GM12878 (cell line): ENCODE measurements at regions not wholly inside any gene's neighbourhood (a gene's known extent, or its start where the extent isn't known, plus 50 kb on each side); places are given as distances from the start of the nearest gene placed in this dataset.

Source experiments
- ATAC-seq: fragments of 200-7000 bp; cut with Tn5 transposase; 3 replicates; pipeline ENCODE4 v1.9.1; 2020; ENCODE audit warnings: mild to moderate bottlenecking, moderate library complexity
- BruUV-seq: library from RNA; stranded (reverse); fragments of 400-500 nt; replicated peaks from 2 replicates; lab custom pipeline; 2021; lab: Mats Ljungman, UMichigan
- CTCF ChIA-PET: fragments of 300-600 bp; sonication (Branson Sonifier 250); formaldehyde crosslinking; extraction: SDS; loops from one replicate; lab custom pipeline; 2021; ENCODE audit warnings: inconsistent platforms; lab: Yijun Ruan, JAX
- POLR2A ChIA-PET: fragments of 350-600 bp; formaldehyde crosslinking; extraction: SDS; loops from one replicate; lab custom pipeline; 2021; ENCODE audit warnings: inconsistent platforms; lab: Charles Lee
- RAD21 ChIA-PET: fragments of 300-600 bp; sonication (Branson Sonifier 250); formaldehyde crosslinking; loops from one replicate; lab custom pipeline; 2023; ENCODE audit warnings: antibody characterized with exemption; ENCODE audit not compliant: unreplicated experiment; lab: Charles Lee
- SMC1A ChIA-PET: fragments of 300-600 bp; sonication (Branson Sonifier 250); formaldehyde crosslinking; loops from one replicate; lab custom pipeline; 2023; ENCODE audit not compliant: unreplicated experiment, uncharacterized antibody; lab: Charles Lee
- DNase-seq: peaks from one replicate; pipeline ENCODE4 v3.0.0-alpha.2; 2011; ENCODE audit warnings: low read depth, low spot score
- FAIRE-seq: peaks from 3 replicates; lab custom pipeline; 2011; peaks lifted over from hg19 to GRCh38; lab: Jason Lieb, UNC
- H2AFZ ChIP-seq: 2 replicates; pipeline ENCODE4 v1.6.0; 2011; ENCODE audit warnings: low read depth, low read length, control low read depth; ENCODE audit not compliant: control insufficient read depth
- H3K27ac ChIP-seq: 2 replicates; pipeline ENCODE4 v1.5.1; 2011; ENCODE audit warnings: control low read depth; ENCODE audit not compliant: control insufficient read depth, insufficient read depth
- H3K27me3 ChIP-seq, 2 experiments: replicated peaks in 1 of 2; 2 replicates each; pipeline versions ENCODE4 v1.6.0 to v1.6.1; 2011; ENCODE audit warnings: low read length in 1 of 2; ENCODE audit not compliant: control insufficient read depth in 2 of 2, insufficient read depth in 2 of 2
- H3K36me3 ChIP-seq, 2 experiments: 2 replicates each; pipeline ENCODE4 v1.5.1; 2011; ENCODE audit warnings: low read length in 1 of 2; ENCODE audit not compliant: control insufficient read depth in 2 of 2, insufficient read depth in 2 of 2
- H3K4me1 ChIP-seq: 2 replicates; pipeline ENCODE4 v1.6.1; 2011; ENCODE audit warnings: mild to moderate bottlenecking, low read length, moderate library complexity, mixed read lengths; ENCODE audit not compliant: control insufficient read depth, insufficient read depth
- H3K4me2 ChIP-seq: 2 replicates; pipeline ENCODE4 v1.6.0; 2011; ENCODE audit warnings: control low read depth; ENCODE audit not compliant: control insufficient read depth, insufficient read depth
- H3K4me3 ChIP-seq: fragments of 200-600 bp; sonication (generic); 2 replicates; pipeline ENCODE4 v1.5.1; 2016
- H3K79me2 ChIP-seq: 2 replicates; pipeline ENCODE4 v1.6.0; 2011; ENCODE audit warnings: low read length; ENCODE audit not compliant: control insufficient read depth, insufficient read depth
- H3K9ac ChIP-seq: 2 replicates; pipeline ENCODE4 v1.8.0; 2011; ENCODE audit warnings: low read length, control low read depth, mixed read lengths; ENCODE audit not compliant: control insufficient read depth, insufficient read depth
- H3K9me3 ChIP-seq: replicated peaks from 3 replicates; pipeline ENCODE4 v1.5.1; 2011; ENCODE audit warnings: mild to moderate bottlenecking, low read length; ENCODE audit not compliant: control insufficient read depth, insufficient read depth
- H4K20me1 ChIP-seq: 2 replicates; pipeline ENCODE4 v1.6.0; 2011; ENCODE audit not compliant: control insufficient read depth, insufficient read depth
- CBFB ChIP-seq: IDR thresholded peaks from 2 replicates; pipeline ENCODE4 v1.6.1; 2016; ENCODE audit warnings: antibody characterized with exemption, low read depth
- ETV6 ChIP-seq, 2 experiments: fragments of 450-650 bp in 1 of 2; IDR thresholded peaks in 1 of 2; conservative IDR thresholded peaks in 1 of 2; 2 replicates each; pipeline ENCODE4 v1.6.1; 2014; ENCODE audit warnings: antibody characterized with exemption in 1 of 2, borderline replicate concordance in 1 of 2, low read depth in 1 of 2, mild to moderate bottlenecking in 1 of 2, moderate library complexity in 1 of 2
- MEF2A ChIP-seq: IDR thresholded peaks from 2 replicates; pipeline ENCODE4 v1.6.1; 2011; ENCODE audit warnings: low read depth, mild to moderate bottlenecking, low read length, moderate library complexity; ENCODE audit not compliant: insufficient read depth
- MTA2 ChIP-seq: fragments of 450-650 bp; IDR thresholded peaks from 2 replicates; pipeline ENCODE4 v1.6.1; 2016; ENCODE audit warnings: low read depth, mild to moderate bottlenecking, moderate library complexity
- MYC ChIP-seq: IDR thresholded peaks from 2 replicates; pipeline ENCODE4 v1.6.1; 2011; ENCODE audit warnings: mild to moderate bottlenecking, low read length, moderate library complexity, inconsistent platforms; ENCODE audit not compliant: insufficient read depth, insufficient replicate concordance, insufficient read length, severe bottlenecking
- RB1 ChIP-seq: fragments of 450-650 bp; formaldehyde crosslinking; IDR thresholded peaks from 2 replicates; pipeline ENCODE4 v1.6.1; 2017; ENCODE audit warnings: mild to moderate bottlenecking, borderline replicate concordance
- SRF ChIP-seq, 2 experiments: IDR thresholded peaks; 2 replicates each; pipeline ENCODE4 v1.6.1; 2011; ENCODE audit warnings: low read depth in 2 of 2, low read length in 2 of 2, mild to moderate bottlenecking in 1 of 2, moderate library complexity in 1 of 2
- STAT3 ChIP-seq: IDR thresholded peaks from 2 replicates; pipeline ENCODE4 v1.6.1; 2011; ENCODE audit warnings: low read depth, low read length, improper control_type of control experiment
- ZNF207 ChIP-seq: fragments of 450-650 bp; IDR thresholded peaks from 2 replicates; pipeline ENCODE4 v1.6.1; 2014; ENCODE audit warnings: antibody characterized with exemption, mild to moderate bottlenecking, borderline replicate concordance
- WGBS: methylation state at CpG from one replicate; pipeline ENCODE4 v1.1.6; 2016; ENCODE audit warnings: low lambda C conversion rate; ENCODE audit not compliant: insufficient replicate concordance, insufficient coverage; ENCODE audit errors: missing lambda C conversion rate; 5-methylcytosine and 5-hydroxymethylcytosine counted together
- in situ Hi-C: fragments of 300-500 bp; cut with MboI; formaldehyde crosslinking; loops from 9 replicates; pipeline ENCODE4 v1.14.3; 2018; ENCODE audit warnings: mixed read lengths
- intact Hi-C: fragments of 100-400 bp; cut with micrococcal nuclease; formaldehyde crosslinking; loops from one replicate; pipeline ENCODE4 v1.14.2; 2022; ENCODE audit not compliant: unreplicated experiment
- TF ChIP-seq, protein P1 (sequence below), 3 experiments: IDR thresholded peaks in 2 of 3; conservative IDR thresholded peaks in 1 of 3; 2 replicates each; pipeline ENCODE4 v1.5.1; 2011; ENCODE audit warnings: low read depth in 3 of 3, low read length in 3 of 3, mild to moderate bottlenecking in 3 of 3, control low read depth in 2 of 3, moderate library complexity in 2 of 3, inconsistent platforms in 1 of 3, mixed read lengths in 1 of 3; ENCODE audit not compliant: control insufficient read depth in 2 of 3, insufficient read depth in 1 of 3; ENCODE audit errors: extremely low read depth in 1 of 3
- TF ChIP-seq, protein P2 (sequence below): fragments of 450-650 bp; IDR thresholded peaks from 2 replicates; pipeline ENCODE4 v1.6.1; 2016; ENCODE audit warnings: mild to moderate bottlenecking
- TF ChIP-seq, protein P3 (sequence below): fragments of 450-650 bp; IDR thresholded peaks from 2 replicates; pipeline ENCODE4 v1.6.1; 2018; ENCODE audit warnings: borderline replicate concordance, mild to moderate bottlenecking; ENCODE audit not compliant: partially characterized antibody

- no peak for TF ChIP-seq CBFB
- no peak for TF ChIP-seq RB1
- no peak for TF ChIP-seq ZNF207
Measured at GRCh38 chr13:21901811-21902708, 231.2 kb downstream of the FGF9 start (continued).

DNA sequence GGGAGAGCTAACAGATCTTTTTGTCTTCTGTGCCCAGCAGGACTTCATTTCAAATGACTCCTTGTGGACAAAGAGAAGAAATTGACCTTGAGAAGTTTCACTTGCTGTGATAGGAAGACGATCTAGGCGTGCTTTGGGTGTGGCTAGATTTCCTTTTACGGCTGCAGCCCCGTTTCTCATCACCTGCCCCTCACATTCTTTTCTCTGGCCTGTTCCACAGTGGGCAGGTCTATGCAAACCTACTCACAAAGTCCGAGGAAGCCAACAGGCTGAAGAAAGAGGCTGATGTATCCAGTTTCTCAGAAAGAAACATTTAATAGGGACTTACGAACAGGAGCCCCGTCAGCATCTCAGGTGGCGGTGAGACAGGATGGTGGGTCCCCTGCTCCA lies 231.8 kb downstream of the FGF9 start:
- H3K27ac ChIP-seq: no peak overlapping the region
- no peak overlapping the region for H3K4me2 ChIP-seq
- no peak for FAIRE-seq
- ChIA-PET SMC1A (no interaction called here), CTCF (no interaction called here), POLR2A (no interaction called here)
- in situ Hi-C loops: no loop called here
- intact Hi-C loops: no loop called here
- H2AFZ ChIP-seq: no peak overlapping the region
- no peaks in the 10 kb centered on the region; a peak in 1 of 4 replicates for H3K27me3 ChIP-seq
- no peak overlapping the region for H3K9ac ChIP-seq
- H3K79me2 ChIP-seq: no peaks in the 10 kb centered on the region
- H4K20me1 ChIP-seq: no peaks in the 10 kb centered on the region
- WGBS: 43% methylated on average over 8 of the region's 8 CpGs
- H3K9me3 ChIP-seq: no peaks in the 10 kb centered on the region
- no peaks in the 10 kb centered on the region for H3K36me3 ChIP-seq
- no peaks in the 10 kb centered on the region for H3K4me1 ChIP-seq
- H3K4me3 ChIP-seq: no peak overlapping the region
- no peak for DNase-seq
- TF ChIP-seq, protein P1, sequence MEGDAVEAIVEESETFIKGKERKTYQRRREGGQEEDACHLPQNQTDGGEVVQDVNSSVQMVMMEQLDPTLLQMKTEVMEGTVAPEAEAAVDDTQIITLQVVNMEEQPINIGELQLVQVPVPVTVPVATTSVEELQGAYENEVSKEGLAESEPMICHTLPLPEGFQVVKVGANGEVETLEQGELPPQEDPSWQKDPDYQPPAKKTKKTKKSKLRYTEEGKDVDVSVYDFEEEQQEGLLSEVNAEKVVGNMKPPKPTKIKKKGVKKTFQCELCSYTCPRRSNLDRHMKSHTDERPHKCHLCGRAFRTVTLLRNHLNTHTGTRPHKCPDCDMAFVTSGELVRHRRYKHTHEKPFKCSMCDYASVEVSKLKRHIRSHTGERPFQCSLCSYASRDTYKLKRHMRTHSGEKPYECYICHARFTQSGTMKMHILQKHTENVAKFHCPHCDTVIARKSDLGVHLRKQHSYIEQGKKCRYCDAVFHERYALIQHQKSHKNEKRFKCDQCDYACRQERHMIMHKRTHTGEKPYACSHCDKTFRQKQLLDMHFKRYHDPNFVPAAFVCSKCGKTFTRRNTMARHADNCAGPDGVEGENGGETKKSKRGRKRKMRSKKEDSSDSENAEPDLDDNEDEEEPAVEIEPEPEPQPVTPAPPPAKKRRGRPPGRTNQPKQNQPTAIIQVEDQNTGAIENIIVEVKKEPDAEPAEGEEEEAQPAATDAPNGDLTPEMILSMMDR (IDR thresholded peaks at IDR 0.05 in 2 of 3, conservative IDR thresholded peaks at IDR 0.05 in 1 of 3; ENCODE audit: control insufficient read depth in 2 of 3, extremely low read depth in 1 of 3, insufficient read depth in 1 of 3, low read depth in 3 of 3, low read length in 3 of 3): no peak
- no peak for TF ChIP-seq MYC
- TF ChIP-seq, protein P2, sequence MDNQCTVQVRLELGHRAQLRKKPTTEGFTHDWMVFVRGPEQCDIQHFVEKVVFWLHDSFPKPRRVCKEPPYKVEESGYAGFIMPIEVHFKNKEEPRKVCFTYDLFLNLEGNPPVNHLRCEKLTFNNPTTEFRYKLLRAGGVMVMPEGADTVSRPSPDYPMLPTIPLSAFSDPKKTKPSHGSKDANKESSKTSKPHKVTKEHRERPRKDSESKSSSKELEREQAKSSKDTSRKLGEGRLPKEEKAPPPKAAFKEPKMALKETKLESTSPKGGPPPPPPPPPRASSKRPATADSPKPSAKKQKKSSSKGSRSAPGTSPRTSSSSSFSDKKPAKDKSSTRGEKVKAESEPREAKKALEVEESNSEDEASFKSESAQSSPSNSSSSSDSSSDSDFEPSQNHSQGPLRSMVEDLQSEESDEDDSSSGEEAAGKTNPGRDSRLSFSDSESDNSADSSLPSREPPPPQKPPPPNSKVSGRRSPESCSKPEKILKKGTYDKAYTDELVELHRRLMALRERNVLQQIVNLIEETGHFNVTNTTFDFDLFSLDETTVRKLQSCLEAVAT: no peak
- TF ChIP-seq STAT3: no peak
- TF ChIP-seq SRF (IDR thresholded peaks at IDR 0.05; ENCODE audit: low read depth in 2 of 2, low read length in 2 of 2): no peak
- TF ChIP-seq MTA2: no peak
- no peak for TF ChIP-seq MEF2A
- TF ChIP-seq, protein P3, sequence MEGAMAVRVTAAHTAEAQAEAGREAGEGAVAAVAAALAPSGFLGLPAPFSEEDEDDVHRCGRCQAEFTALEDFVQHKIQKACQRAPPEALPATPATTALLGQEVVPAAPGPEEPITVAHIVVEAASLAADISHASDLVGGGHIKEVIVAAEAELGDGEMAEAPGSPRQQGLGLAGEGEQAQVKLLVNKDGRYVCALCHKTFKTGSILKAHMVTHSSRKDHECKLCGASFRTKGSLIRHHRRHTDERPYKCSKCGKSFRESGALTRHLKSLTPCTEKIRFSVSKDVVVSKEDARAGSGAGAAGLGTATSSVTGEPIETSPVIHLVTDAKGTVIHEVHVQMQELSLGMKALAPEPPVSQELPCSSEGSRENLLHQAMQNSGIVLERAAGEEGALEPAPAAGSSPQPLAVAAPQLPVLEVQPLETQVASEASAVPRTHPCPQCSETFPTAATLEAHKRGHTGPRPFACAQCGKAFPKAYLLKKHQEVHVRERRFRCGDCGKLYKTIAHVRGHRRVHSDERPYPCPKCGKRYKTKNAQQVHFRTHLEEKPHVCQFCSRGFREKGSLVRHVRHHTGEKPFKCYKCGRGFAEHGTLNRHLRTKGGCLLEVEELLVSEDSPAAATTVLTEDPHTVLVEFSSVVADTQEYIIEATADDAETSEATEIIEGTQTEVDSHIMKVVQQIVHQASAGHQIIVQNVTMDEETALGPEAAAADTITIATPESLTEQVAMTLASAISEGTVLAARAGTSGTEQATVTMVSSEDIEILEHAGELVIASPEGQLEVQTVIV: no peak
- TF ChIP-seq ETV6 (conservative IDR thresholded peaks at IDR 0.05 in 1 of 2, IDR thresholded peaks at IDR 0.05 in 1 of 2; ENCODE audit: borderline replicate concordance in 1 of 2, low read depth in 1 of 2): no peak
- TF ChIP-seq, all 136 proteins: peak for 0
- BruUV-seq: no TSS peak
- RAD21 ChIA-PET: no interaction called here
- ATAC-seq: no peak
